Progenitor cell of endocrine pancreas (in vitro differentiated cells): ENCODE measurements at regions not wholly inside any gene's neighbourhood (a gene's known extent, or its start where the extent isn't known, plus 50 kb on each side); places are given as distances from the start of the nearest gene placed in this dataset.

ENCODE experiments used
- DNase-seq: peaks from one replicate; pipeline ENCODE4 v3.0.0; 2021; ENCODE audit warnings: low spot score; ENCODE audit not compliant: unreplicated experiment
- H3K27ac Mint-ChIP-seq: 2 replicates; pipeline ENCODE4 v1.8.0; 2021; ENCODE audit warnings: mild to moderate bottlenecking, moderate library complexity, mixed read lengths
- H3K27me3 Mint-ChIP-seq: 2 replicates; pipeline ENCODE4 v1.8.0; 2021; ENCODE audit warnings: mixed read lengths
- H3K36me3 Mint-ChIP-seq: 2 replicates; pipeline ENCODE4 v1.8.0; 2022; ENCODE audit warnings: mixed read lengths; ENCODE audit not compliant: insufficient read depth
- H3K4me1 Mint-ChIP-seq: 2 replicates; pipeline ENCODE4 v1.8.0; 2021; ENCODE audit warnings: low read depth, mixed read lengths
- H3K4me3 Mint-ChIP-seq: 2 replicates; pipeline ENCODE4 v1.8.0; 2021; ENCODE audit warnings: low read depth, mild to moderate bottlenecking, moderate library complexity, mixed read lengths
- H3K9me3 Mint-ChIP-seq: 2 replicates; pipeline ENCODE4 v1.8.0; 2021; ENCODE audit warnings: low read depth, mixed read lengths
- TF ChIP-seq, protein P1 (sequence below): fragments of 200-600 bp; sonication (generic); IDR thresholded peaks from one replicate; pipeline ENCODE4 v1.5.0; 2021; ENCODE audit warnings: antibody characterized with exemption, mild to moderate bottlenecking; ENCODE audit not compliant: unreplicated experiment

DNA sequence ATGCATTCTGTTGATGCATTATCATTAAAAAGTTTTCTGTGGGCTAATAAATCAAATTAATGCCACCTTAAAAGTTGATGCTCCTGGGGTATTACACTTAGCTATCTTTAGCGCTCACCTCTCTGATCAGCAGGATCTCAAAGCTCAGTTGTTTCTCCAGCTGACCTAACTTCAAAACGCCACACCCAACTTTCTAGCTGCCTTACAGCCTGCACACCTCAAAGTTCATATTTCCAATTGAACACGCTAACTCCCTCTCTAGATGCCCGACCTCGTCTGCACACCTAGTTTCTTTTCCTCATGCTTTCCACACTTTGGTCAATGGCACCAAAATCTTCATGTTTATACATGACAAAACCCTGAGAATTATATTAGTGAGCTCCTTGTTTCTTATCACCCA is 98.2 kb upstream of the AGTR1 start:
- Mint-ChIP-seq H3K36me3 (peaks cover 2% of the 10 kb centered on the region), H3K9me3 (no peaks in the 10 kb centered on the region), H3K27ac (peak overlapping the region; percentile 85), H3K27me3 (no peaks in the 10 kb centered on the region), H3K4me1 (peaks cover 48% of the 10 kb centered on the region), H3K4me3 (no peak overlapping the region)
- no peak for DNase-seq
- TF ChIP-seq, protein P1, sequence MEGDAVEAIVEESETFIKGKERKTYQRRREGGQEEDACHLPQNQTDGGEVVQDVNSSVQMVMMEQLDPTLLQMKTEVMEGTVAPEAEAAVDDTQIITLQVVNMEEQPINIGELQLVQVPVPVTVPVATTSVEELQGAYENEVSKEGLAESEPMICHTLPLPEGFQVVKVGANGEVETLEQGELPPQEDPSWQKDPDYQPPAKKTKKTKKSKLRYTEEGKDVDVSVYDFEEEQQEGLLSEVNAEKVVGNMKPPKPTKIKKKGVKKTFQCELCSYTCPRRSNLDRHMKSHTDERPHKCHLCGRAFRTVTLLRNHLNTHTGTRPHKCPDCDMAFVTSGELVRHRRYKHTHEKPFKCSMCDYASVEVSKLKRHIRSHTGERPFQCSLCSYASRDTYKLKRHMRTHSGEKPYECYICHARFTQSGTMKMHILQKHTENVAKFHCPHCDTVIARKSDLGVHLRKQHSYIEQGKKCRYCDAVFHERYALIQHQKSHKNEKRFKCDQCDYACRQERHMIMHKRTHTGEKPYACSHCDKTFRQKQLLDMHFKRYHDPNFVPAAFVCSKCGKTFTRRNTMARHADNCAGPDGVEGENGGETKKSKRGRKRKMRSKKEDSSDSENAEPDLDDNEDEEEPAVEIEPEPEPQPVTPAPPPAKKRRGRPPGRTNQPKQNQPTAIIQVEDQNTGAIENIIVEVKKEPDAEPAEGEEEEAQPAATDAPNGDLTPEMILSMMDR, result no peak

DNA sequence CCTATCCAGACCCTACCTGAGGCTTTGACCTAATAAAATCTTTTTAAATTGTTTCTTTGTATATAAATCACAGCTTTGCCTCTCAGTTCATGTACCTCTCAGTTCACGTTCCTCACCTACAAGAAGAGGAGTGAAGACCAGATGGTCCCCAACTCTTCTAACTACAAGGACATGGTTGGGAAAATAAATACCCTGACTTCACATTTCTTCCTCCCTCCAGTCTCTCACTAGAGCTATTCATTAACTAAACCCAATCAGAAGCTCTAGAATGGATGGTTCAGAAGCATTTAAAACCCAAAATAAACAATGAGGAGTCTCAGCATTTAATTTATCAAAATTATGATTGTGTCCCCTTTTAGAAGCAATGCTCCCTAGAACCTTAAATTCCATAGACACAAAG is 97.3 kb upstream of the AGTR1 start:
- Mint-ChIP-seq H3K27ac (peak overlapping the region; percentile 96), H3K36me3 (peaks cover 2% of the 10 kb centered on the region), H3K4me1 (peaks cover 49% of the 10 kb centered on the region), H3K4me3 (no peak overlapping the region), H3K9me3 (no peaks in the 10 kb centered on the region), H3K27me3 (no peaks in the 10 kb centered on the region)
- TF ChIP-seq, protein P1, result no peak
- DNase-seq, result no peak

DNA sequence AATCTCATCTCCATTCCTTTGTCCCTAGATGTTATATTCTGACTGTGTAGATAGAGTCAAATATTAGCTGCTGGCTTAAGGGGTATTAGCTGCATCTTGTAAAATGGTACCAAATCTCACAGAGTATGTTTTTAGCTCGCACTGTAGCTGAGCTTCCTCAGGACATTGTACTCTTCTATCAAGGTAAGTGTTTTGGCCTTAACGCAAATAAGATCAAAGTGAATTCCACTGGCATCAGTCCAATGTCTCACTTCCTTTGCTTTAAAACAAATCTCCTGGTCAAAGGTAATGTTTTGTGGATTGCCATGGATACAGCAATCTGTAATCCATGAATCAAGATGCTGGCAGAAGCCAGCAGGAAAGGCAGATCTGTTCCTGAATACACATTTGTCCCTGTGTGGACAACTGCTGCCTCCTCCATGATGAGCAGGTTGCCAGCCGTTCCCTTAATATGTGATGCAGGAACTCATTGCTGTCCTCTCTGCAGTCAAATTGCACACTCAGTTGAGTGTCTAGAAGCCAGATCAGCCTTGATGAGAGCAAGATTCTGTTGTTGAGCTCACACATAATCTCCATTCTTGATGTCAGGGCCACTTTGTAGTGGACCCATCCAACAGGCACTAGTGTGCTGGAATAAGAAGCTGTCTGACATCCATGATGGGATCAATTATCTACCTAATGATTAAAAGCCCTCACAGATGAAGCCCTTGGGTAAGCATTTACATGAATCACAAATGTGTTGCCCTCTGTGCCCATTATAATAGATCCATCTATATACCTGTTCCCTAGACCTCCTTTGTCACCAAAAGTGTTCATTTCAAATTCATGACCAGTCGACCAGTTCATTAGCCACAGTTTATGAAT is 96.6 kb upstream of the AGTR1 start:
- peaks cover 54% of the 10 kb centered on the region for H3K4me1 Mint-ChIP-seq
- peak overlapping the region; percentile 96 for H3K27ac Mint-ChIP-seq
- H3K36me3 Mint-ChIP-seq, result peaks cover 2% of the 10 kb centered on the region
- TF ChIP-seq, protein P1, result no peak
- no peak overlapping the region for H3K4me3 Mint-ChIP-seq
- H3K27me3 Mint-ChIP-seq, result no peaks in the 10 kb centered on the region
- DNase-seq, result no peak
- no peaks in the 10 kb centered on the region for H3K9me3 Mint-ChIP-seq

DNA sequence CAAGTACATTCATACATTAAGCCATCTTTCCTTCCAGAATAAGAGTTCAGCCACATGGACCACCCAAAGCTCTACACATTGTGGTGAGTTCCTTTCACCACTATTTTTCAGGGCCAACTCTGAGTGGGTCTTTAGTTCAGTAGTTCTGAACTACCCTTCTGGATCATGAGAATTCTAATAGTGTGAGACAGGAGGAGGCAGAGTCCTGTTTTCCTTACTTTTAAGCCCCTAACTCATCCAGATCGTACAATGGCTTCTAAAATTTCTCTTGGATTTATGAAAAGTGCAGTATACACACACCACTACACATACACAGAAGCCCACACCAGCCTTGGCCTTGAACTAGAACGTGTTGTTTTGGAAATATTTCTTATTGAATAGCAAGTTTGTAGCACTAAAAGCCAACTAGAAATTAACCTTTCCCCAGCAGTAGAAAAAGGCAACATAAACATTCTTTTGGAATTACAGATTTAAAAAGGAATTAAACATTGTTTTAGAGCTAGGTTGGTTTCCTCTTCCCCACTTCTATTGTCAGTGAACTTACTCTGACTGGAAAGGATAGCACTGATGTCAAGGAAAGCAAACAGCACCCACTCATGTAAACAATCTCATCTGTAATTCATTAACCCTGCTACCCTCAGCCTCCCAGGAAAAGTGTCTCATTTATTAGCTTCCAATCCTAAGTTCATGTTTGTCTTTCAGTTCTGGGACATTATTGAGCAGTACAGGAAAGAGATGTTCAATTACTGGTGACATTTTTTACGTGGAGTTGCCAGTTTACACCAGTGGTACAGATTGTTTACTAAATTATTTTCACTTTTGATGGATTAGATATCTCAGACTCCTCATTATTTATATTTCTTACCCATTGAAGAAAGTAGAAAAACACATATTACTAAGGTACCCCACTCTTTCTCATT is 95.7 kb upstream of the AGTR1 start:
- Mint-ChIP-seq H3K4me1 (peaks cover 58% of the 10 kb centered on the region), H3K27me3 (no peaks in the 10 kb centered on the region), H3K36me3 (peaks cover 2% of the 10 kb centered on the region), H3K4me3 (peak overlapping the region; percentile 27), H3K9me3 (no peaks in the 10 kb centered on the region), H3K27ac (peak overlapping the region; percentile 96)
- DNase-seq, result no peak
- TF ChIP-seq, protein P1, result no peak

DNA sequence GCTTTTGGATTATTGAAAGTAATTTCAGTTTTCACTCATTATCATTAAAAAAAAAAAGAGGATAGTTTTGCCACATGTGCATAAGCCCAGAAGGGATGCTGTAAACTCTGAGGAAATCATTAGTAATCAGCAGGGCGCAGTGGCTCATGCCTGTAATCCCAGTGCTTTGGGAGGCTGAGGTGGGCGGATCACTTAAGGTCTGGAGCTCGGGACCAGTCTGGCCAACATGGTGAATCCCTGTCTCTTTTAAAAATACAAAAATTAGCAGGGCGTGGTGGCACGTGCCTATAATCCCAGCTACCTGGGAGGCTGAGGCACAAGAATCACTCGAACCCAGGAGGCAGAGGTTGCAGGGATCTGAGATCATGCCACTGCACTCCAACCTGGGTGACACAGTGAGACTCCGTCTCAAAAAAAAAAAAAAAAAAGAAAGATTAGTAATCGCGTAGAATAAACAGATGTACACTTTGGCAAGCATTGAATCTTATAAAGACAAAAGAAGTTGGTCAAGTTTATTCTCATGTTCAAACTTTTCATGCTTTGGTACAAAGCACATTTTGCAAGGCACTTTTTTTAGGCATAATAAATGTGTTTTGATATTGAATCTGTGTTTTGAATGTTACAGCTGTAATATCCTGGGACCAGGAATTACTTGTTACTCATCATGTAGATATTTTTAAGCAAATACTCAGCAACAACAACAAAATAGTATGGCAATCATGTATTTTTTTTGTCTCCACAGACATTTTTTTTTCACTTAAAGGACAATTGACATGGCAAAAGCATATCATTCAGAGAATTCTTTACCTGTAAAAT is 93.2 kb upstream of the AGTR1 start:
- H3K36me3 Mint-ChIP-seq, result peaks cover 4% of the 10 kb centered on the region
- peaks cover 55% of the 10 kb centered on the region for H3K4me1 Mint-ChIP-seq
- TF ChIP-seq, protein P1, result no peak
- H3K4me3 Mint-ChIP-seq, result peak overlapping the region; percentile 10
- no peak for DNase-seq
- H3K9me3 Mint-ChIP-seq, result peaks cover 11% of the 10 kb centered on the region
- H3K27me3 Mint-ChIP-seq, result no peaks in the 10 kb centered on the region
- peak overlapping the region; percentile 79 for H3K27ac Mint-ChIP-seq
